ENCODE measurements at regions not wholly inside any gene's neighbourhood (a gene's known extent, or its start where the extent isn't known, plus 50 kb on each side); places are given as distances from the start of the nearest gene placed in this dataset.
"Not testable (repeated sequence)": the region's sequence is repeated elsewhere in the genome, so short reads cannot be mapped to it uniquely, and the experiment has no call there.

GRCh38 chr7:110181768-110182167, 909.2 kb upstream of the LRRN3 start:
- DNase-seq: no peak

GRCh38 chr7:110186334-110186733, 904.6 kb upstream of the LRRN3 start:
- no peak for DNase-seq

- no peak for DNase-seq
Observed at GRCh38 chr7:110187877-110188554, 902.9 kb upstream of the LRRN3 start.

GRCh38 chr7:110204527-110204926, 886.4 kb upstream of the LRRN3 start:
- DNase-seq: no peak

- no peak for DNase-seq
Observed at GRCh38 chr7:110205899-110206298, 885.0 kb upstream of the LRRN3 start.

- DNase-seq: no peak
Observed at GRCh38 chr7:110209884-110210283, 881.0 kb upstream of the LRRN3 start.

GRCh38 chr7:110210941-110211608, 879.9 kb upstream of the LRRN3 start:
- no peak for DNase-seq

- no peak for DNase-seq
Observed at GRCh38 chr7:110224643-110225042, 866.3 kb upstream of the LRRN3 start.

GRCh38 chr7:110246118-110246517, 844.8 kb upstream of the LRRN3 start:
- no peak for DNase-seq

- no peak for DNase-seq
Observed at GRCh38 chr7:110253093-110253492, 837.8 kb upstream of the LRRN3 start.

- no peak for DNase-seq
Observed at GRCh38 chr7:110257673-110258072, 833.3 kb upstream of the LRRN3 start.

- no peak for DNase-seq
Observed at GRCh38 chr7:110262251-110262650, 828.7 kb upstream of the LRRN3 start.

- DNase-seq: no peak
Observed at GRCh38 chr7:110264288-110264687, 826.6 kb upstream of the LRRN3 start.

GRCh38 chr7:110281362-110281761, 809.6 kb upstream of the LRRN3 start:
- no peak for DNase-seq

GRCh38 chr7:110283056-110283455, 807.9 kb upstream of the LRRN3 start:
- no peak for DNase-seq

- DNase-seq: no peak
Observed at GRCh38 chr7:110291430-110291829, 799.5 kb upstream of the LRRN3 start.

- no peak for DNase-seq
Observed at GRCh38 chr7:110296321-110296720, 794.6 kb upstream of the LRRN3 start.

GRCh38 chr7:110307776-110308175, 783.2 kb upstream of the LRRN3 start:
- no peak for DNase-seq

GRCh38 chr7:110308791-110309190, 782.1 kb upstream of the LRRN3 start:
- no peak for DNase-seq

- DNase-seq: no peak
Observed at GRCh38 chr7:110309941-110310340, 781.0 kb upstream of the LRRN3 start.

- DNase-seq: no peak
Observed at GRCh38 chr7:110311556-110311955, 779.4 kb upstream of the LRRN3 start.

- no peak for DNase-seq
Observed at GRCh38 chr7:110317541-110318265, 773.2 kb upstream of the LRRN3 start.

- DNase-seq: not testable (repeated sequence)
Observed at GRCh38 chr7:110320285-110320684, 770.6 kb upstream of the LRRN3 start.

- DNase-seq: no peak
Observed at GRCh38 chr7:110322796-110323195, 768.1 kb upstream of the LRRN3 start.

Measured in inflammatory macrophage treated with lipopolysaccharide for 1 hour (primary cell).